ENCODE measurements at regions not wholly inside any gene's neighbourhood (a gene's known extent, or its start where the extent isn't known, plus 50 kb on each side); places are given as distances from the start of the nearest gene placed in this dataset.

DNA sequence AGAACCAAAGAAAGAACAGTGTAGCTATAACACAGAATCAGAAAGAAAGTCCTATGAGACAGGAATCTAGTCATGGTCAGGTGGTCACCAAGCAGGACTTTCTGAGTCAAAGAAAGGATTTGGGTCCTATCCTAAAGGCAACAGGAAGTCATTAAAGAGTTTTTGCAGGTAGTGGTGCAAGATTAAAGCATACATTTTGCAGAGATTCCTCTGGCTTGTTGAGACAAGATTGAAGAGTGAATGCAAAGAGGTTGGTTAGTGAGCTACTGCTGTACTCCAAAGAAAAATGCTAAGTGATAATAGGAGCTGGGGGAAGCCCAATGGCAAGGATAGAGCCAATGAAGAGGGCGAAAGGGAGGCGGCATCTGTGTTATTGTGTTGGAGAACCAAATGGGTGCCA lies 300.5 kb upstream of the KIF2A start:
- FAIRE-seq (no peak), DNase-seq (ENCODE audit: low spot score) (no peak)

DNA sequence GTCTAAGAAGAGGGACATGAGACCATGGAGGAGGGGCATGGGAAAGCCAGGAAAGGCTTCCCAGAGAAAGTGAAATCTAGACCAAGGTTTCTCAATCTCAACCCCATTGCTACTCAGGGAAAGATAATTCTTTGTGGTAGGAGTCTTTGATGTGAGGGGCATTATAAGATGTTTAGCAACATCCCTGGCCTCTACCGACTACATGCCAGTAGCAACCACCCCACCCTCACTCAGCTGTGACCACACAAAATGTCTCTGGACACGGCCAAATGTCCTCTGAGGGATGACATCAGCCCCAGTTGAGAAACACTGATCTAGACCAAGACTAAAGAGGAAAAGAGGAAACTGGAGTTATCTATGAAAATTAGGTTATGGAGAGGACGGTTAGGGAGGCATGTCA lies 298.5 kb upstream of the KIF2A start:
- DNase-seq (ENCODE audit: low spot score) (no peak), FAIRE-seq (no peak)

DNA sequence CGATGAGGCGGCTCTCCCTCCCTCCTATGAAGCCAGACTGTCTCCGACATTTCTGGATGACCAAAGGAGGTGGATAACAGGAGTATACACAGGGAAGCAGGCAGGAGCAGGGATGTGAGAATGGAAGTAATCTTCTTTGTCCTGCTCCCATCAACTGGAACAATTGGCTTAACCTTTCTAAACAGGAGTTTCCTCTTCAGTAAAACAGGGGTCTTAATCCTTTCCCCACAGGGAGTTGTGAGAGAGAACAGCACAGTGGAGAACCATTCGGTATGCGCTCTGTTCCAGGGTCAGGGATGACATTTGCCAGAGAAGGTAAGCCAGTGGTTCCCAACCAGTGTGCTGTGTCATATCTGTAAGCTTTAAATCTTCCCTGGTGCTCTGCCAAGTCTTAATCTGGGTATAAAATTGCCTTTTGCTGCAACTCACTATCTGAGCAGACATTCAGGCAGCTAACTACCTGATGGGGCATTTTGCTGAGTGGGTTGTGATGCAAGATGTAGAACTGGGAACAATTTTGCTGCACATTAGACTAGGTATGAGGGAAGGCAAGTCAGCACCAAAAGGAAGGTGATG lies 294.8 kb upstream of the KIF2A start:
- FAIRE-seq (no peak), DNase-seq (ENCODE audit: low spot score) (no peak)

DNA sequence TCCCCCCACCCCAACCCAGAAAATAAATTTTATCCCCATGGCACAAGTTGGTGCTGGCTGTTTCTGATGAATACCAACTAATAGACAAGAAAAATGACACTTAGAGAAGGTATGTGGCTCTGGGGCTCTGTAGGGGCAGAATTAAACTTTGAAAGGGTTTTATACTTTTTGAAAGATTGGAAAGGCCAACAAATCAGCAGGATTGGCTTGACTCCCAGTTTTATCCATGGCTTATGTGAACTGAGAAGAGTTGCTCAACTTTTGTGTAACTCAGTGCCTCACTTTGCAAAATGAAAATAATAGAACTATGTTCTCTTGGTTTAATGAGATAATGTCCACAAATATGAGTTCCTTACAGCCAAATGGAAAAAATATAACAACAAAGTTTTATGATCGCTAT lies 288.9 kb upstream of the KIF2A start:
- no peak for DNase-seq (ENCODE audit: low spot score)
- FAIRE-seq, result no peak

DNA sequence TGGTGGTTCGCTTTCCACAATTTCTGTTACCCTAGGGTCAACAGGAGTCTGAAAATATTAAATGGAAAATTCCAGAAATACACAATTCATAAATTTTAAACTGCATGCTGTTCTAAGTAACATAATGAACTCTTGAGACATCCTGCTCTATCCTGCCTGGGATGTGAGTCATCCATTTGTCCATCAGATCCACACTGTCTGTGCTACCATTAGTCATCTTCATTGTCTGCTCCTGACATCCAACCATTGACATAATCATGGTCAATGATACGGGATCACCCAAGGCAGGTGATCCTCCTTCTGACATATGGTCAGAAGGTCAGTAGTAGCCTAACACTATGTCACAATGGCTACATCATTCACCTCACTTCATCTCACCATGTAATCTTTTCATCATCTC lies 276.7 kb upstream of the KIF2A start:
- DNase-seq (ENCODE audit: low spot score) (peak; percentile 51), FAIRE-seq (no peak)

DNA sequence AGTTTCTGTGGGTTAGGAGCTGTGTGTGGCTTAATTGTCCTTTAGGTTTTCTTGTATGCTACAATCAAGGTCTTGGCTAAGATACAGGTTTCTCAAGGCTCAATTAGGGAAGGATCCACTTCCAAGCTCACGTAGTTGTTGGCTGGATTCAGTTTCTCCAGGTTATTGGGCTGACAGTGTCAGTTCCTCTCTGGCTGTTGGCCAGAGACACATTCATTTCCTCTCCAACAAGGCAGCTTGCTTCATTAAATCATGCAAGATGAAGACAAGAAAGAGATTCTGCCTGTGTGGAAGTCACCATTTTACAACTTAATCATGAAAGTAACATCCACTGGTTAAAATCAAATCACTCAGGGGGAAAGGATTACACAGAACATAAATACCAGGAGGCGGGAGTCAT lies 275.7 kb upstream of the KIF2A start:
- DNase-seq (ENCODE audit: low spot score) (no peak), FAIRE-seq (no peak)

DNA sequence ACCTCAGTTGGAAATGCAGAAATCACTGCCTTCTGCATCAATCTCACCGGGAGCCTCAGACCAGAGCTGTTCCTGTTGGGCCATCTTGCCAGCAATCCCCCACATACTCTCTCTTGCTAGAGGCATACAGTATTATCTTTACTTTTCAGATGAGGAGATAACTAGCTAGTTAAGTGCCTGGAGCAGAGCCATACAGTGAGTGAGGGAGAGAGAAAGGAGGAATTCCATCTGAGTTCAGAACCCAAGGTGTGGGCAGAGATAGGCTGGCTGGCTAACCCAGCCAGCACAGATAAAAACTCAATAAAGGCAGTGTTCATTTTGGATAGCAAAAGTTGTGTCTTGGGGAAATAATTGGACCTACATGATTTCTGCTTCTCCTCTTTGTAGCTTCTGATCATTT lies 268.0 kb upstream of the KIF2A start:
- DNase-seq (ENCODE audit: low spot score) (no peak), FAIRE-seq (no peak)

DNA sequence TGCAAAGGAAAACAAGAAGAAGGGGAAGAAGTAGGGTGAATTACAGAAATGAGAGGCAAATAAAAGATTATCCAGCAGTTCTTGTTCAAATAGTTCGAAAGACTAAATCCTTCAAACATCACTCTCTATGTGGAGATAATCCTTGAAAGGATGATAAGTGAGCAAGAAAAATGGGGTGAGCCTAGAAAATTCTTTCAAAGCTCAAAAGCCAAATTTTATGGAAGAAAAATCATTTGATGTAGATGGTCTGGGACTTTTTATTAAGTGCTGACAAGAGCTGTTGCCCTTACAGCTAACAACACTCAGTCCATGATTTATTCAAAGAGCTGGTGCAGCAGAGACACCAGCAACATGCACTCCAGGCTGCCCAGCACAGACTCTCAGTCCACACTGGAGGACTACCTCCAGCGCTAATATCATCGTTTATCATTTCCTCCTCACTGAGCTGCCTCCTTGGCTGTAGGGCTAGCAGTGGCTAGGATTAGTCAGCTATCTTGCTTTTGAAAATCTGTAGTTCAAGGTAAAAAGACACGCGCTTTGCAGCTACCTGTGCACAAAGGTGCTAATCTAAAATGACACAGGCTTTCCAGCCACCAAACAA lies 264.8 kb upstream of the KIF2A start:
- DNase-seq (ENCODE audit: low spot score) (no peak), FAIRE-seq (no peak)

DNA sequence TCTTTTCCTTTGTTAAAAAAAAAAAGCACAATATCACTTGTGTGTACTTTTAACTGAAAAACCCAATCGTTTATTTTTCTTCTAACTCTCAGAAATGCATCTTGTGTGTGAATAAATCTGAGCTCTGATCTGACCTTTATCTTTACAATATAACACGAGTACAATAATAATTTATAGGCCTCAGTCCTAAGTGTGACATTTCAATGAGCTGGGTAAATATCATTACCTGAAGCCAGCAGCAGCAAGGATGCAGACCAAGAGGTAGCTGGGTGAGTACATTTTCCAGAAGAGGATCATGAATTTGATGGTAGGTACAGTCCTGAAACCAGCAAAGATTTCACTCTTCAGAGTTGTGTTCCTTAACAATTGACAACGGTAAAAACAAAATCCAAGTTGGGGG lies 264.0 kb upstream of the KIF2A start:
- FAIRE-seq, result no peak
- no peak for DNase-seq (ENCODE audit: low spot score)

DNA sequence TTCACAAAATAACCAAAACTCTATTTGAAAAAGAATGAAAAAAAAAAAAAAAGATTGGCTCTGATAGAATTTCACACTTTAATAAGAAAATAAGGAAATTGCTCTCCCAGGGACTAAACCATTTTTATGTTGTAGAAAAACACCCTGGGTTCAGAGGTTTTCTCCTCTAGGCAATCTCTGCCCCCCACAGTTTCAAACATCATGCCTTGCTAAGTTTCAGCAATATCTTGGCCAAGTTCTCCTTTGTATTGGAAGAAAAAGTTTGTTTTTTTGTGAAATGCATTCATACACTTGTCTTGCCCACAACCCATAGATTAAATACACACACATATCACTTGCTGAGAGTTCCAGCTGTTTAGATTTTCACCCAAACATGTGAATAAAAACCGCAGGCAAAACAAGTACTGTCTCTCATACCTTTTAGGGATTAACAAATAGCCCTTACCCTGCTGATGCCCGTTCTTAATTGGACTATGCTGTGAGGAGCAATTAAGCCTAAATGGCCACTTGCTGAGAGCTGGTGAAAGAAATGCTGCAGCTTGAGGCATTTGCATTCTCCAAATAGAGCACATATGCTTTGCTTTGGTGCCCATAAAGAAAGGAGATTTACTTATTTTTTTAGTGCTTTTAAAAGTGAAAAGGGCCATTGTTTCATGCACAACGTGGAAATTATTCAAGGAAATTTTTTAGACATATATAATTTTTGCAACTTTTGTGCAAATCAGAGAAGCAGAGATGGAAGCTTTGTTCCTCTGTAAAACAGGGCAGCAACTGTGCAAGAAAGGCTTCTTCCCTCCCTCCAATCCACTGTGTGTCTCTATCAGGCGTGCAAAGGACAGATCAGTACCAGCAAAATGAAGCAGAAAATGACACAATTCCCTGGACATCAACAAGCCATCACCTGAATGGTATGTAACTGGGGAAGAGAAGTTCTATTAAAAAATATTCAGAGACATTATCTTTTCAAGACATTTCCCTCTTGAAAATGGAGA lies 262.4 kb upstream of the KIF2A start:
- DNase-seq (ENCODE audit: low spot score), result no peak
- FAIRE-seq, result no peak

DNA sequence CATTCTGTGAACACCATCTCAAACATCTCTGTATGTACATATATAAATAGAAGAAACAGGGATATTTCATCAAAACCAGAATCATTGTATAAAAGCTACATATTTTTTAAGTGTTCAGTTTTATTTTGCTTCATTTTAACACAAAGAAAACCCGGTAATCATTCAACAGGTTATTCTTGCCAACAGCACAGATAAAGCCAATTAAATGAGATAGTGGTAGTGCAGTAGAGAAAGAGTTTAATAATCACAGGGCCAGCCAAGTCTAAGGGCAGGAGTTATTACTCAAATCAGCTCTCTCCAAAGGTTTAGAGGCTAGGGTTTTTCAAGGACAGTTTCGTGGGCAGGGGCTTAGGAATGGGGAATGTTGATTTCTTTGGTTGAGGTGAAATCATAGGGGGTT lies 261.0 kb upstream of the KIF2A start:
- DNase-seq (ENCODE audit: low spot score) (no peak), FAIRE-seq (no peak)

DNA sequence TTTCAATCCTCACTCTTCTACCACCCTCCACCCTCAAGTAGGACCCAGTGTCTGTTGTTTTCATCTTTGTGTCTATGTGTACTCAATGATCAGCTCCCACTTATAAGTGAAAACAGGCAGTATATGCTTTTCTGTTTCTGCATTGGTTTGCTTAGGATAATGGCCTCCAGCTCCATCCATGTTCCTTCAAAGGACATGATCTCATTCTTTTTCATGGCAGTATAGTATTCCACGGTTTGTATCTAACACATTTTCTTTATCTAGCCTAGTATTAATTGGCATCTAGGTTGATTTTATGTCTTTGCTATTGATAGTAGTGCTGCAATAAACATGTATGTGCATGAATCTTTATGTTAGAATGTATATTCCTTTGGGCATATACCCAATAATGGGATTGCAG lies 259.8 kb upstream of the KIF2A start:
- DNase-seq (ENCODE audit: low spot score), result no peak
- no peak for FAIRE-seq

DNA sequence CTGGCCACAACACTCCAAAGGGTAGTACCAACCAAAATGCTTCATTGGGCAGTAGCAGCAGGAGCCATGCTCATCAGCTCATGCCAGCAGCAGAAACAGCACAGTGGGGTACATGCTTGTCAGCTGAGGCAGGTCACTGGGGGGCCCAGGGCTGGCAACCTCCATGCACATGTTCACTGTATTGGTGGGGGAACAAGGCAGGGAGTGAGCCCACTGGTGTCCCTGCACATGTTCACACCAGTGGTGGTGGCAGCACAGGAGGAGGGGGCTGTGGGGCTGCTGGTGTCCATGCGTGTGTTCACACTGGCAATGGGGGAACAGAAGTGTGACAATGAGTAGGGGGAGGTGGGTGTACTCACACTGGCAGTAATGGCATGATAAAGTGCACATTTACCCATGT lies 254.3 kb upstream of the KIF2A start:
- DNase-seq (ENCODE audit: low spot score), result no peak
- FAIRE-seq, result no peak

DNA sequence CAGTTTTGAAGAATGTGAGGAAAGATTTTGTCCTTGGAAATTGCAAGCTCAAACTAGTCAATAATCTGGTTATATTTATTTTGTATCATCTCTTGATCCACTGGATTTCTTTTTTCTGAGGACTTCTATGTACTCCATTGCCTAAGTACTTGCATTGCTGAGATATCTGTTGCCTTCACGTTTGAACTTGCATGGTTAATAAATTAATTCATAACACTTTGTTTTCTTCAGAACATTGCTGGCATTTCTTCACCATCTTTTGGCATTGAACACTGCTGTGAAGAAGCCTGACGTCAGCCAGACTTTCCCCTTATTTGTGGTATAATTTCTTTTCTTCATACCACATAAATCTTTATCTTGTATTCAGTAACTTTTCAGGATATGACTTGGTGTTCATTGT lies 246.0 kb upstream of the KIF2A start:
- FAIRE-seq (no peak), DNase-seq (ENCODE audit: low spot score) (no peak)

DNA sequence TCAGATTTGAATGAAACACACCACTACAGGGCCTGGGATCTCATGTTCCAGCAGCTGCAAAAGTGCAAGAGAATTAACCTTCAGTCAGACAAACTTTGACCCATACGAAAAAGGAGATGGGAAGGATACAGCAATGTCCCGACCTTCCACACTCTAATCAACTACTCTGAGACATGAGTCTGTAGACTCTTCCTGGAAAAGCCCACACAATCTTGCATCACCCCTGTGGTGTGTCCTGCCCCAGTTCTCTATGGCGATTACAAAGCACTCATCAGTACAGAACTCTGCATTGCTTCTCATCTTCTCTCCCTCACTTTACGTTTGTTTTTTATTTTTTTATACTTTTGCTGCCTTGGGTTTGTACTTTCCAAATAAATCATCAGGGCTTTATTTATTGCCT lies 241.0 kb upstream of the KIF2A start:
- FAIRE-seq (no peak), DNase-seq (ENCODE audit: low spot score) (no peak)

DNA sequence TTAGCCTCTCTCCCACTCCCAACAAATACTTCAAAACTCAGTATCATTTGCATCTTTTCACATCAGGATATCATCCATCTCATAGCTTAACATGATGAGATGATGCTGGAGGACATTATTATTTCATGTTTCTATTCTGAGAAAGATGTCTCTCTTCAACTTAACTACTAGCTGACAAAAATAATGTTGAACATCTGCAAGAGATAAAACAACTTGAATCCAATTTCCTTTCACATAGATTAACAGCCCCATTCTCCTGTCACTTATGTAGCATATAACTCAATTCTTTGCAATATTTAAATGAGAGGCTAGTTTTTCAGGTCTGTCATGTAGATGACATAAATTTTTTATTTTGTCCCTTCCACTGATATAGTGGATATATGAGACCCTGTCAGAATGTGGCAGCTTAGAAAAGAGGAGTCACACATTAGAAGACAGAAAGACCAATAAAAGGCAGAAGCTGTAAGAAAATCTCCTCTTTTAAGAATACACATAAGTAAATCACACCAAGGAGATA lies 239.2 kb upstream of the KIF2A start:
- FAIRE-seq, result no peak
- DNase-seq (ENCODE audit: low spot score), result no peak

DNA sequence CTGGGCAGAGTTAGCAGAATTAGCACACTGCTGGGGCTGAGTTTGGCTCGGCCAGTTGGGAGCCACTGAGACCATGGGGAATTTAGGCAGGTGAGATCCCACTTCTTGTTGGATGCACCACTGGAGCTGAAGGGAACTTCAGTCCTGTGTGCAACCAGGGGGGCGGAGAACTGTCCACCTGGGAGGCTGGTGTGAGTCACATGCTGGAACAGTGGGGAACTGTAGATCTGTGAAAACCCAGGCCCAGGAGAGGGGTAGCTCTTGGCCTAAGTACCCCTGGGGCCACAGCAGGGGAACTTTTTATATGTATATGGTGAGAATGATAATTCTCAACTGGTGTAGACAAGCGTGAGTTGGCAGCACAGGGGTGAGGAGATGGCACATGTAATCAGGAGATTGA lies 237.5 kb upstream of the KIF2A start:
- no peak for DNase-seq (ENCODE audit: low spot score)

DNA sequence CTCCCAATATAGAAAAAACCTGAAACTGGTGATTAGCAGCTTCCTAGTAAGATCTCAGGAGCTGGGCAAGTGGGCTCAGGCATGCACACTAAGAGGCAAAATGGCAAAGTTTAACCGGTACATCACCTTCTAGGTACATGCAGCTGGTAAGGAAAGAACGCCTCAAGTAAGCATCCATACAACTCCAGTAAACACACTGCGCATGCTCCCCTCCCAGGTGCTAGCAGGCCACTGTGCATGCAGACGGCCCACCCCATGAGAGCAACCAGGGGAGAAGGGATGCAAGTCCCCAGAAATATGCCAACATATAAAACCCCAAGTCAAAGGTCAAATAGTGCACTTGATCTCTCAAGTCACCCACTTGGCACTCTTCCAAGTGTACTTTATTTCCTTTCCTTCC lies 228.6 kb upstream of the KIF2A start:
- no peak for FAIRE-seq
- DNase-seq (ENCODE audit: low spot score), result no peak

More for the DNA sequence above, 237.5 kb upstream of the KIF2A start:
- FAIRE-seq, result no peak

DNA sequence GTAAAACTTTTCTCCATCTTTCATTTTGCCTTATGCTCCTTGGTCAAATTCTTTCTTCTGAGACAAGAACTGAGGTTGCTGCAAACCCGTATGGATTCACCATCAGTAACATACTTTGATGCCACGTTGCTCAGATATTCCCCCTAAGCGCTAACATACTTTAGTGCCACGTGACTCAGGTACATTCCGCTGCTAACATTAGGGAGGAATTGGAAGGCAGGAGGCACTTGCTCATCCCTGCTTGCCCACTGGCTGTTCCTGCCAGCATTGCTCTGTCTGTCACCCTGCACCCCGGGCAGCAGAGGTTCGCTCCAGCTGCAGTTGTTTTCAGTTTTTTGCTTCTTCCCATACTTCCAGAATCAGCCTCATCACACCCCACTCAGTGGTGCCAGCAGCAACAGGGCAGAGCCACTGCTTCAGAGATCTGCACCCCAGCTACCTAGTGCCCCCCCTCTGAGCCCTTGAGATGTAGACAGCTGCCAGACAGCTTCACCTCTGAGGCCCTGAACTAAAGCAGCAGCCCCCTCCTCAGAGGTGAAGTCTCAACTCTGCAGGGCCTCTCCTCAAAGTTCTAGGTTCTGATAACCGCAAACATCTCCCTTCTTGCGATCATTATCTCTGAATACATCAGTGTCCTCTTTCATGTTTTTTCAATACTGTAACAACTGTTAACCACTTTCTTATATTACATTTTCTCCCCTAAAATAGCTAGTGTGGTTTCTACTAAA lies 228.0 kb upstream of the KIF2A start:
- no peak for FAIRE-seq
- no peak for DNase-seq (ENCODE audit: low spot score)

DNA sequence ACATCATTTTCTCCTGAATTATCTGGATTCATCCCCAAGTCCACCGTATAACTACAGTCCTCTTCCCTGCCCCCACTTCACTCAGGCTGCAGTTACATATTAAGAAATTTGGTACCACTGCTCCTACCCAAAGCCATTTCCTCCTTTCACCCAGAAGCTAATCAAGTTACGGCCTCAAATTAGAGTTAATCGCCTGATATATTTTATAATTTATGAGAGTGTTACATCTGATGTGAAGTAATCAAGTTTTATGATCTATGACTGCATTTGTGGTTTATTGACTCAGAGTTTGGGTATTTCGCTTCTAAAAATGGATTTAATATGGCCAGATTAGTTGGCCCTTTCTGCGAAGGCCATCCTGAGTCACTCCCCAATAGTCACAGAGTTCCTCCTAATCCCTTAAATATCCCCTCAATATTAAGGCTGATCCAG lies 223.6 kb upstream of the KIF2A start:
- DNase-seq (ENCODE audit: low spot score), result peak; percentile 37
- no peak for FAIRE-seq

DNA sequence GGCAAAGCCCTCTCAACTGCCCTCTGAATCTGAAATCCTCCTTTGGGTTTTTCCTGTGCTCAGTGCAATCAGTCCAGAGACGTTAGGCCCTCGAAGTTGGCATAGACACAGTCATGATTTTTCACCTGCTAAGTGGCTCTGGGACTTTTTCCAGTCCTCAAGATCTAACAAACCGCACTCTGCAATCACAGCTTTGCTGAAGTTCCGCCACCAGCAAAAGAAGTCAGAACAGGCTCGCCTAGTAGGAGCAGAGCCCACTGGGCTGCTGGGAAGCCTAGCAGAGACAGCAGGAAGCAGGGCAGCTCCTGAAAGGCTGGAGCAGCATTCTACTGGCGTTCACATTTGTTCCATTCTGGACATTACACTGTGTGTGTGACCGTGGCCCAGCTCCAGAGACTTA lies 222.8 kb upstream of the KIF2A start:
- FAIRE-seq (no peak), DNase-seq (ENCODE audit: low spot score) (no peak)

DNA sequence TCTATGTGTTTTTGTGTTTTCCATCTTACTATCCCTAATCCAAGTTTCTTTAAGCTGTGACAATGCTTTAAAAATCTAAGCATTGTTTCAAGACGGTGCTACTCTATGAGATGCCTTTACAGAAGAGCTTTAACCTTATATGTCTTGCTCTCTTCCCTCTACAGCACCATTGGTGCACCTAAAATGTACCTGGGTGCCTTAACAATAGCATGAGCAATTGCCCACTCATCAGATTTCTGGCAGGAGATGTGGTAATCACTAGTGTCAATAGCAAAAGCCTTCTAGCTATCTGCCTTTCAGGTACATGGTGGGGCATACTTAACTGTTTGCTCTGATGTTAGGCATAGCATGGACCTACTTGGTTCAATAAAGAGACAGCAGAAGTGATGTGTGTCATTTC lies 222.3 kb upstream of the KIF2A start:
- FAIRE-seq, result no peak
- DNase-seq (ENCODE audit: low spot score), result no peak
